HG02973 (cell line): ENCODE measurements at regions not wholly inside any gene's neighbourhood (a gene's known extent, or its start where the extent isn't known, plus 50 kb on each side); places are given as distances from the start of the nearest gene placed in this dataset.
"Not testable (repeated sequence)": the region's sequence is repeated elsewhere in the genome, so short reads cannot be mapped to it uniquely, and the experiment has no call there.

Experiments used
- ATAC-seq: cut with Tn5 transposase; IDR thresholded peaks from one replicate; pipeline ENCODE4 v1.9.1; 2021; ENCODE audit warnings: moderate library complexity; ENCODE audit not compliant: unreplicated experiment

DNA sequence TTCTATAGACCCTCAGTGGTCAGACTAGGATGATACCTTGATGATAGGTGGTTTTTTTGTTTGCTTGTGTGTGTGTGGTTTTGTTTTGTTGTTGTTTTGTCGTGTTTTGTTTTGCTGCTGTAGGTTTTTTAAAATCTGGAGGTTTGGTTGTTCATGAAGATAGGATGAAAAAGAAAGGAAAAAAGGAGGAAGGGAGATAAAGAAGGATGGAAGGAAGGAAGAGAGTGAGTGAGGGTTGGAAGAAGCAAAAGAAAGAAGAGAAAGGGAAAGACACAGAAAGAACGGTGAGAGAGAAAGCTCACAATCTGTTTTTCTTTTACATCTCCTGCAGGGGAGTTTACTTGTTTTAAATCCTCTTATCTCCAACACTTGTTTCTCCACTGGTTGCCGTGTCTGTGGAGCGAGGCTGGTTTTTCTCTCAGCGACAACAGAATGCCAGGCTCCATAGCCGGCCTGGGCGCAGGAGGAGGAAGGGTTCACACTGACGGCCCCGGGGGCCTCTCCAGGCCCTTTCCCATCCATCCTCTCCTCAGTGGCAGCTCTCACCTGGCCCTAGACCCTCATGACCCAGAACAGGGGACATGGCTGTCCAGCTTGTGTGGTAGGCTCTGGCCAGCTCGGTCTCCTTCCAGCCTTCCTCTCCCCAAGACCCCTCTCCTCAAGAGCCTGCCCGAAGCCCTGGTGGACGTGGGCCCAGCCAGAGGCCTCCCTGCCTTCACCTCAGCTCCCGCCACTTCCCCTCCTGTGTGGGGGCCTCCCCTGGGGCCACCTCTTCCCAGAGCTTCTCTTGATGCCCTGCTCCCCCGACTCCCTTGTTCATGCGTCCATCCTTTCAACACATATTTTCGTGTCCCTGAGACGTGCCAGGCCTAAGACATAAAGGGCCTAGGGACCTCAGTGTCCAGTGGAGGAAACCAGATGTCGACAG lies 168.4 kb downstream of the VEGFA start:
- no peak for ATAC-seq

DNA sequence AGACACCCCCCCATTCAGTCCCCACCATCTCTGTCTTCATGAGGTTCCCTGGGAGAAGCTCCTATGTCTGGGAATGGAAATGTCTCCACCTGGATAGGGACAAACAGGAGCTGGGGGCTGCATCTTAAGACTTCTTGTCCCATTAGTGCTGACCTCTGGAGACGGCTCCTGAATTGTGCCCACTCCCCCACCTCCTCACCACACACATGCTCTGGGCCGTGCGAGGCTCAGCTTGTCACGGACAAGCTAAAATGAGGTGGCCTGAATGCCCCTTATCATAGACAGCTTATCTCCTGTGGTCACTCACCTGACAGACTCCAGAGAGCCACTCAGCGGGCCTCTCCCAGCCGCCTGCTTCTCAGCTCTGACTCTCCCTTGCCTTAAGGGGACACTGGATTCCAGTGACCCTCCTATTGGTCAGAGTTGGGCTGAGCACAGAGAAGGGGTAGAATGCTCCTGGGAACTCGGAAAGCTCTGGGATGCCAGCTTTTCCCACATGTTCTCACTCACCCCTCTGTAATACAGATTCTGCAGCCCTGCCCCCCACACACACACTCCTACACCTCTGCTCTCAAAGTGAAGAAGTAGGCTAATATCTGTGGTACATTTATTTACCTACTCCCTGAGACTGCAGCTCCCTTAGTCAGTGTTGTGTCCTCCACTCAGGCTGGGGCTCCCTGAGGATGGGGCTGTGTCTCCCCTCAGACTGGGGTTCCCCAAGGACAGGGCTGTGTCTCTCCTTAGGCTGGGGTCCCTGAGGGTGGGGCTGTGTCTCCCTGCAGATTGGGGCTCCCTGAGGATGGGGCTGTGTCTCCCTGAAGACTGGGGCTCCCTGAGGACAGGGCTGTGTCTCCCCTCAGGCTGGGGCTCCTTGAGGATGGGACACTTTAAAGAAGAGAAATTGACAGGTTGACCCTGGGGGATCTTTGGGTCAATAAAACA lies 167.5 kb downstream of the VEGFA start:
- no peak for ATAC-seq

DNA sequence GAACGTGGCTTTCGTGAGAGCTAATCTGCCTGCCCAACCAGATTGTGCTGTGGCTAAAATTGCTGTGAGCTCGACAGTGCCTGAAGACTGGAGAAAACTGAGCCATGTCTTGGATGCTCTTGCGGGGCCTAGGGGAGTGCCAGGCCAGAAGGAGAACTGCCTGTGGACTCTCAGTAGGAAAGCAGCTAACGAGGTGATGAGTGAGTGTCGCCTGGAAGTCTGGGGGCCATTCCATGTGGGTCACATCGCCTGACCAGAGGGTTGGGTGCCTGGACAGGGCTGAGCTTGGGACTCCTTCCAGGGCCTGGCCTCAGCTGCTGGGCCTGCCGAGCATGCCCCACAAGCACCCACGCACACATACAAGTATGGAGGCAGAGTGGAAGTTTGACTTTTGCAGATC lies 166.5 kb downstream of the VEGFA start:
- ATAC-seq = no peak

DNA sequence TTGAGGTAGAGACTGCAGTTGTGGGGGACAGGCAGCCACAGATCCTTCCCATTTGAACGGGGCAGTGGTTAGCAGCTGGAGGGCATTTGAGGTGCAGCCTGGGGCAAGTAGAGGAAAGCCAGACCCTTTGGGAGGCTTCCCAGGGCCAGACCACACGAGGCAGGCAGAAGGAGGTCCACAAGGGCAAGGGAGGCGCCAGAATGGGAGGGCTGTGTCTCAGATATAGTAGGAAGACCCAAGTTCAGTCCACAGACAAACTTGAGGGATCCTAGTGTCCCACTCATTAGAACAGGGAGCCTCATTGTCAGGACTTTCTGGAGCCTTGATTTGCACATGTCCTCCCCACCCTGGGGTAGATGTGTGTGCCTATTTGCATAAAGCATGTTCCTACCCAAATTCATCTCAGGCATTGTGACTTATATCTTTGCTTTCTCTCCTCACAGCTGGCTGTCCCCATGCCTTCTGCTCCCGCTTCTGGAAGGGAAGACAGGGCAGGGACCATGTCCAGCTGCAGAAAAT lies 166.0 kb downstream of the VEGFA start:
- ATAC-seq = no peak

DNA sequence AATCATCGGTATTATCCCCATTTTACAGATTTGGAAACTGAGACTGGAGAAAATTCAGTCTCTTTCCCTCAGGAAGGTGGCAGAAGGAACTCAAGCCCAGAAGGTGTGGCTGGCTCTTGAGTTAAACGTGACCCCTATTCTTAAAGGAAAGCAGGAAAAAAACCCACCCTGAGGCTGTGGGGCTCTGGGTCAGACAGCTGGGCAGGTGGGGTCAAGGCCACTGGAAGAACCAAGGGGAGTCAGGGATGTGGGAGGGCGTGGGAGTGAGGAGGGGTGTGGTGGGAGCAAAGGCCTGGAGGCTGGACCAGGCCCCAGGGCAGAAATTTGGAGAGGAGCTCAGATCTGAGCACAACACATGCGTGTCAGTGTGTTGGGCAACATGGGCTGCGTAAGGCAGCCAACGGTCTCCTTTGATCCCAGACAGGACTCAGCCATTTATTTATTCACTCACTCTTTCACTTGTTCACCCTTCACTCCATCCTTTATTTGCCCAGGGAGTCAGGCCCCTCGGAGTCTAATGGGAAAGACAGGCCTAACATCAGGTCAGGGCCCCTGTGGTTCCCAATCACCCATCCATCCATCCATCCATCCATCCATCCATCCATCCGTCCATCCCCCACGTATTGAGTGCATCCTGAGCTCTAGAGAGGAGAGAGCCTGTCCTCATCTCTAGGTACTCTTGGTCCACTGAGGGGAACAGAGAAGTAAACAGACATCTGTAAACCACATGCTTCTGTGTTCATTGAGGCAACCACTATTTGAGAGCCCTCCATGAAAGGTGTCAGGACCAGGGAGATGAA lies 165.0 kb downstream of the VEGFA start:
- ATAC-seq = no peak

DNA sequence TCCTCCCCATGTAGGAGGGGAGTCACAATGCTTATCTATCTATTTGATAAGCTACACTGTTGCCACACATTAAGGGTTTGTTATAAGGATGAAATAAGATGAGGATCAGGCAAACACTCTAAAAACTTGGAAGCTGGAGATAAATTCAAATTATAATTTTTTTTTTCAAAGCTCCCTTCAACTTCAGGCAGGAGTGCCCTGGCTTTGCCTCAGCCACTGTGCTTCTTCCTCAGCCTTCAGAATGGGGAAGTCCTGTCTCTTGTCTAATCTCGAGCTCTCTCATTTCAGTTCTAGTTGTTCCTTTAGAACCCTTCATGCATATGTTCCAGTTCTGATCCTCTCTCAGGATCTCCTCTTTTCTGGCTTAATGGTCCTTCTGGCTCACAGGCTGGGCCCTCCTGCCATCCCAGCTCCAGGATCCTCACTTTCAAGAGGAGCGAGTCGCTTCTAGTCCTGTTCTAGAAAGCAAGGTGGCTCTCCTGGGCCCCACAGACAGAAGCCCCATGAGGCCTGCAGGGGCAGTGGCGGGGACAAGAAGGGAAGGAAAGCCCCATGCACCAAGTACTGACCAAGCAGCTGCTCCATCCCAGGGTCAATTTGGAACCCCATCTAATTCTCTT lies 164.3 kb downstream of the VEGFA start:
- ATAC-seq = no peak

DNA sequence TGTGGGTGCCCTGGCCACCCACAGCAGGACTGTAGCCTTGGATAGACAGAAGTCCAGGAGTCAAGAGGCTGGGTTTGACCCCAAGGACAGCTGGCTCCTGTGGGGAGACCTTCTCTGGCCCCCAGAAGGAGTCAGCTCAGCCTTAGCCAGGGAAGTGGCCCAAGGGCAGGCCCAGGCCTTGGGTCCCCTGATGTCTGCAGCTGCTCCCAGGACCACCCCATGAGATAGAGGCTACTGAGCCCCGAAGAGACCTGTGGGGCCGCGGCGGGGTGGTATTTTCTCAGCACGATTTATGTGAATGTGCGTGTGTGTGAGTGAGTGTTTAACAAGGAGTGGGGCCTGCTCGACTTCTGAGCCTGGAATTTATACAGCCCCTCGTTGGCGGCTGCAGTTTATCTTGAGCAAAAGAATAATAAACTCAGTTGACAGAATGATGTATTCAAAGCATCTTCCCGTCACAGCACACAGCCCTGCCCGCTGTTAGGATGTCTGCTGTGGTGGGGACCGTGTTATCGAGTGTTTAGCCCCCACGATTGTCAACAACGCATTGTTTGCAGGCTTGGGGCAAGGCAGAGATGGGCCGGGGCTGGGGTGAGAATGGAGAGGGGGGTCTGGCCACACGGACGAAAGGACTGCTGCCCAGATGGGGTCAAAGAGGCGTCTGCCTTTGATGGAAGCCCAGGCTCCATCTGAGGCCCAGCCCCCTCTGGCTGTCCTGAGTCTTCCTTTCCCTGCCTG lies 163.3 kb downstream of the VEGFA start:
- no peak for ATAC-seq

DNA sequence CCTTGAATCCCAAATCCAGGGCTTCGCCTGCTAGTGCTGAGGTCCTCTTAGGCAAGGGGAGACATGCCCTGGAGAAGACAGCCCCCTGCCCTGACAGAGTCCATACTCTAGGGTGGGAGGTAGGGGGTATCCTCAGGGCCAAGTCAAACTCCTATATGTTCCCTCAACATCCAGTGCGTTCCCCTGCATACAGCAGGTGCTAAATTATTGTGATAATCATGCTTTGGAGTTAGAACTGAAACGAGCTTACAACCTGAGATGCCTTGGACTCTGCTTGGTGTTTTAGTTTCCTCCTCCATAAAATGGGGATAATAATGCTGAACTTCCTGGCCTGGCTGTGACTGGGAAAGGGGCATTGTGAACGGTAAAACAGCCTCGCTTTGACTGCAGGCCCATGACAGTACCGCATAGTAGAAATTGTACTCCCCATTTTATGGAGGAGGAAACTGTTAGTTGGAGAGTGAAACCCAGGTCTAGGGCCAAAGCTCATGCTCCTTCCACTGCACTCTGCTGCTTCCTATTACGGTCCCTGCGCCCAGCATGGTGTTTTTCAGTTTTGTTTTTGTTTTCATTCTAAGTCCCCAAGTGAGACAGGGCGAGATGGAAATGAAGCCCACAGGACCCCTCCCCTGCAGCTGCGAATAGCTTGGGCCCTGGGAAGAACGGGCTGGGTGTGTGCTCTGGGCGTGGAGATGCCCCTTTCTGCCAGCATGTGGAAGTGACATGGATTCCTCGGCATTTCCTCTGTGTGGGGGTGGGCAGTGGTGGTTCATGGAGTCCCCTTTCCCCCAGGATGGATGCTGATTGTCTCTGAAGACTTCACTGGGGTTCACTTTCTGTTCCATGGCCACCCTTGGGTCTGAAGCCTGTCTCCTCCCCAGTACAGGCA lies 162.5 kb downstream of the VEGFA start:
- no peak for ATAC-seq

DNA sequence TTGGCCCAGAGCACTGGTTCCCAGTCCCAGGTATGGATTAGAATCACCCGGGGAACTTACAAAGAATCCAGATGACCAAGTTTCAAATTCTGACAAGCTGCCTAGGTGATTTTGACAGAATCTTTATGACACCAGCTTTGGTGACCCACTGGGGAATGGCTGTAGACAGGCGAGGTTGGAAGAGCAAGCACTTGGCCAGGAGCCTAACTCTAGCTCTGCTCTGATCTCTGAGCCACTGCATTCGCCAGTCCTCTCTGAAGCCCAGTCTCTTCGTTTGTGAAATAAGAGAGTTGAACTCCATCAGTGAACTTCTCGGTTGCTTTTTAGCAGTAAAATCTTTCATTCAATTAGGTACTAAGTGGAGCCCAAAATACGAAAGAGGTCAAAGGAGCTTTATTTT lies 161.2 kb downstream of the VEGFA start:
- ATAC-seq = no peak

DNA sequence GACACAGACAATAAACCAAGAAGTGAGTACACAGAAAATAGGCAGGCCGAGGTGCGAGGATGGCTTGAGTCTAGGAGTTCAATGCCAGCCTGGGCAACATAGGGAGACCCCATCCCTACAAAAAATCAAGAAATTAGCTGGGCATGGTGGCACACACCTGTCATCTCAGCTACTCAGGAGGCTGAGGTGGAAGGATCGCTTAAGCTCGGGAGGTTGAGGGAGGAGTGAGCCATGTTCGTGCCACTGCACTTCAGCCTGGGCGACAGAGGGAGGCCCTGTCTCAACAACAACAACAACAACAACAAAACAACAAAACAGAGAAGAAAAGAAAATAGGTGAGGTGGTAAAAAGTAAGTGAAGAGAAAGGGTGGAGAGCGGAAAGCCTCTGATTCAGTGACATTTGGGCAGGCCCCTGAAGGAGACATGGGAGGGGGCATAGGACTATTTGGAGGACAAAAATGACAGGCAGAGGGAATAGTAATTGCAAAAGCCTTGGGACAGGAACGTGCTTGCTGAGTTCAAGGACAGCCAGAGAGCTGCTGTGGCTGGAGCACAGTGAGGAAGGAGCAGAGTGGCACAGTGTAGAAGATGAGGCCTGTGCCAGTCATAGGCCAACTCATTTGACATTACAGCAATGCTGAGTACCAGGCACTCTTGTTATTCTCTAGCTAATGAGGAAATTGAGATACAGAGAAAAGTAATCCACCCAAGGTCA lies 160.6 kb downstream of the VEGFA start:
- ATAC-seq = no peak

DNA sequence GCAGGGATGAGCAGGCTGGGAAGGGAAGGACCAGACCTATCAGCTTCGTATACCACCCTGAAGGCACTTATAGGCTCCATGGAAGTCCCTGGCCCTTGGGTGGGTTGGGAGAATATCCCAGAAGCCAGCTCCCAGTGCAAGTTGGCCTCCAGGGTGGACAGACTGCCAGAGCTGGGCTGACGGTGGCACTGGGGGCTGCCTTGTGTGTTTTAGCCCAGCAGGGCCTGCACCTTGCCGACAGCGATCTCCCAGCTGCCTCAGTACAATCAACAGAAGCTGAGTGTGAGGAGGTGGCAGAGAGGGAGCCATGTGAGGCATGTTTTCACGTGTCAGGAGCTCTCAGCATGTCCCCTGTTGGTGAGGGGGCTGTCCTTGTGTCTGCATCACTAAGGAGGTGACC lies 159.5 kb downstream of the VEGFA start:
- no peak for ATAC-seq

DNA sequence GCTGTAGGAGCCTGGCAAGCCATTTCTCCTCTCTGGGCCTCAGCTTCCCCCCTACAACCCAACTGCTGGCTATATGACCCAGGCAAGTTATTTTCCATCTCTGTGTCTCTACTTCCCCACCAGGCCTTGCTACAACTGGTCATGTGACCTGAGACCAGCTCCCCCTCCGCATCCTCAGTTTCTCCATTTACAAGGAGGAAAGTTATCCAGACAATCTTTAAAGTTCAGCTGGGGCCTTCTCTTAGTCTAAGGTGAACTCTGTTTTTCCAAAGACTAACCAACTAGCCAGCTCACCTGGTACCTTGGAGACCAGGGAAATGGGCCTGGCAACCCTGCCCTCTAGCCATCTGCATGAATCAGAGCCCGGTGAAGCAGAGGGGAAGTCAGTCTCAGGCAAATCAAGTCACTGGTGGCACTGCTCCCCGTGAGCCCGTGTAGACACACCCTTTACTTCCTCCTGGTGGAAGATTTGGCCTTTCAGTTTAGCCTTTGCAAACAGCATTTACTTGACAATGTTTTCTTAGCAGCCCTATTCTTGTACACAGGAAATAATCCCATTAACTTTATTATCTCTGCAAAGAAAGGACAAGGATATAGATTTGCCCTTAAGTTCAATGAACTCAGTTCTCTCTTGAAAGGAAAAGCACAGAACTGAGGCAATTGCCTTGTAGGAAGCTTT lies 157.7 kb downstream of the VEGFA start:
- ATAC-seq = no peak

DNA sequence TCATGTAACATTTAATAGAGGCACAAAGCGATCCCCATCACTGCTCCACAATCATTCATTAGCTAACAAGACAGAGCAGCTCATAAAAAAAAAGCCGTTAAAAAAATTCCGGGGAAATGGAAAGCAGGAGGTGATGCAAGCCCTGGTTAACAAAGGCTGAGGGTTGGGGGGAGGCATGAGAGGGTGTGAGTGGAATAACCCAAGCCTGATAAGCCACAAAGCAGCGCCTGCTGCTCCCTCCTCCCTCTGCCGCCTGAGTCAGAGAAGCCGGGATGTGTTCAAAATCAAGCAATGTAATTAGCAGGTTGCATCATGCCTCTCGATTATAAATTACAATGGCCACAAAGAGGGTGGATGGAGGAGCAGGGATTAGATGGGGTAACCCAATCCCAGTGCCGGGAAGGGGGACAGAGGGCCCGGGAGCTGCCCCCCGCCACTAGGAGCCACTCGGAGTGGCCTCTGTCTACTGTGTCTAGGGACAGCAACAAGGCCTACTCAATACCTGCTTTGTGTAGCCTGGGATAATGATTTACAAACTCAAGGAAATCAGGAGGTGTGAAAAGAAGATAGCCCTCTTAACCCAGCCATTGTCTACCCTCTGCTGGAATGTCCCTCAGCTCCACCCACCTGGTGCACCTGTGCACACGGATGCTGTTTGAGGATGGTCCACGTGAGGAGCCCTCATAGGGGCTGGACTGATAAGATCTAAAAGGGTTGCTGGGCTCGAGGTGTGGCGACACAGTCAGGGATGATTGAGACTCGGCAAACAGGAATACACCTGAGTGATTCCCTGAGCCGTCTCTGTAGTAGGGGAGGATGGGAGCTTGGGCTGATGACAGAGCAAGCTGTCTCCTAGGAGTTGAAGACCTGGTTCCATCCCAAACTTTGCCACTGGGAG lies 156.9 kb downstream of the VEGFA start:
- ATAC-seq = no peak

DNA sequence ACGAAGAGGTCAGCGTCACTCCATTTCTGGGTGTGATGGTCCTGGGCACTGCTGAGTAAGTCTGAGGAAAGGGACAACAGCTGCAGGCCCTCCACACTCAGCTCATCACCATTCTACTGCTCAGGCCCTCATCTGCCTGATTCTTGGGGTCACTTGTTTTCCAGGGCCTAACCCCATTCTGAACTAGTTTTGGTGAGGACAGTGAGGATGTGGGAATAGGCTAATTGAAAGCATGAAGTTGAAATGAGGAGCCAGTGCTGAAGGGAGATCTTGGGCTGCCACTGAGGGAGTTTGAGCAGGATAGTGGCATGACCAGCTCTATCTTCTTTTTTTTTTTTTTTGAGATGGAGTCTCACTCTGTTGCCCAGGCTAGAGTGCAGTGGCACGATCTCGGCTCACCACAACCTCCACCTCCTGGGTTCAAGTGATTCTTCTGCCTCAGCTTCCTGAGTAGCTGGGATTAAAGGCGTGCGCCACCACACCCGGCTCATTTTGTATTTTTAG lies 155.7 kb downstream of the VEGFA start:
- ATAC-seq = not testable (repeated sequence)

DNA sequence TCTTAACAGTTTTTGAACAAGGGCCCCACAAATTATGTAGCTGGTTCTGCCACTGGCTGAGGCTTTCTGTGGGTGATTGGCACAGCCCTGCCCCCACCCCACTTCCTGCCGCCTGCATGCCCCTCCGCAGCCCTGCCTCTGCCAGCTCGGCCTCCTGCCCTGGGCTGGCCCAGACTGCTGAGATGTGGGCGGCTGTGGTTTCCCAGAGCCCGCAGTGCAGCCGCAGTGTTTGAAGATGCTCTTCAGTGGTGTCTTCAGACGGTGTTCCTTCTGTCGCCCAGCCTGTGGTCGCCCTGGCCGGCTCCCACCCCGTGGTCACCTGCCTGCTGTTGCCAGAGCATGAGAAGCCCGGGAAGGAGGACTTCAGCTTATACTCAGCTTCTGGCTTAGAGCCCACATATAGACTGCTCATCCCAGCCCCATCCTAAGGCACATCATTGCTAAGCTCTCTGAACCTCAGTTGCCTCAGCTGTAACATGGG lies 154.3 kb downstream of the VEGFA start:
- no peak for ATAC-seq
